Hepatocyte (in vitro differentiated cells): ENCODE measurements at regions not wholly inside any gene's neighbourhood (a gene's known extent, or its start where the extent isn't known, plus 50 kb on each side); places are given as distances from the start of the nearest gene placed in this dataset.

Experiments used
- CTCF ChIP-seq: fragments of 200-600 bp; sonication (generic); IDR thresholded peaks from 2 replicates; pipeline ENCODE4 v1.5.1; 2016; ENCODE audit warnings: antibody characterized with exemption, mild to moderate bottlenecking; ENCODE audit not compliant: poor library complexity
- EZH2 ChIP-seq: fragments of 200-600 bp; sonication (generic); IDR thresholded peaks from 2 replicates; pipeline ENCODE4 v1.6.1; 2016; ENCODE audit warnings: antibody characterized with exemption, mild to moderate bottlenecking, borderline replicate concordance
- EZH2phosphoT487 ChIP-seq: fragments of 200-600 bp; sonication (generic); IDR thresholded peaks from one replicate; pipeline ENCODE4 v1.6.1; 2018; ENCODE audit warnings: antibody characterized with exemption, mild to moderate bottlenecking, low read depth, moderate library complexity; ENCODE audit not compliant: unreplicated experiment, severe bottlenecking

- TF ChIP-seq EZH2 (no peak), CTCF (no peak), EZH2phosphoT487 (no peak)
Observed at GRCh38 chr10:130792096-130792845, 519.2 kb downstream of the TCERG1L start.
